K562 (cell line): ENCODE measurements at regions not wholly inside any gene's neighbourhood (a gene's known extent, or its start where the extent isn't known, plus 50 kb on each side); places are given as distances from the start of the nearest gene placed in this dataset.

ENCODE experiments used
- ATAC-seq: fragments of 200-7000 bp; cut with Tn5 transposase; 3 replicates; pipeline ENCODE4 v1.9.1; 2020; ENCODE audit warnings: moderate library complexity
- BruUV-seq: library from RNA; stranded (reverse); fragments of 400-500 nt; replicated peaks from 2 replicates; lab custom pipeline; 2021; lab: Mats Ljungman, UMichigan
- CTCF ChIA-PET: fragments of 300-600 bp; formaldehyde crosslinking; extraction: SDS; loops from one replicate; lab custom pipeline; 2021; ENCODE audit warnings: low intra/inter-chr PET ratio; lab: Yijun Ruan, JAX
- POLR2A ChIA-PET: fragments of 300-600, 350-650 bp; sonication (Branson Sonifier 250); formaldehyde crosslinking; extraction: SDS; loops from one replicate; lab custom pipeline; 2021; ENCODE audit warnings: antibody characterized with exemption, inconsistent platforms; lab: Yijun Ruan, JAX
- DNase-seq, 4 experiments: peaks; one replicate each; pipeline versions ENCODE4 v3.0.0 to v3.0.0-alpha.2; 2011 to 2018; ENCODE audit warnings: low spot score in 3 of 4, mixed read lengths in 3 of 4; ENCODE audit errors: extremely low read depth in 1 of 4
- FAIRE-seq: peaks from 2 replicates; lab custom pipeline; 2011; peaks lifted over from hg19 to GRCh38; lab: Jason Lieb, UNC
- H2AFZ ChIP-seq: 2 replicates; pipeline ENCODE4 v1.6.0; 2011; ENCODE audit warnings: low read depth, low read length, control low read depth, inconsistent platforms
- H3K27ac ChIP-seq: fragments of 200-600 bp; 3 replicates; pipeline ENCODE4 v1.8.0; 2011; ENCODE audit warnings: low read depth, mild to moderate bottlenecking, control low read depth, inconsistent platforms, low read length, moderate library complexity, mixed read lengths; ENCODE audit errors: extremely low read depth
- H3K27me3 ChIP-seq, 2 experiments: fragments of 300-600 bp in 1 of 2; 2 replicates in 1 of 2; 3 replicates in 1 of 2; pipeline versions ENCODE4 v1.6.0 to v1.8.0; 2011; ENCODE audit warnings: inconsistent platforms in 2 of 2, low read length in 2 of 2, mild to moderate bottlenecking in 1 of 2, mixed read lengths in 1 of 2, moderate library complexity in 1 of 2; ENCODE audit not compliant: control insufficient read depth in 2 of 2, insufficient read depth in 2 of 2
- H3K36me3 ChIP-seq: fragments of 300-600 bp; 3 replicates; pipeline ENCODE4 v1.8.0; 2011; ENCODE audit warnings: mild to moderate bottlenecking, low read length, inconsistent platforms; ENCODE audit not compliant: control insufficient read depth, insufficient read depth
- H3K4me1 ChIP-seq, 2 experiments: fragments of 200-600 bp in 1 of 2; replicated peaks in 1 of 2; 2 replicates in 1 of 2; 3 replicates in 1 of 2; pipeline versions ENCODE4 v1.5.1 to v1.8.0; 2011; ENCODE audit warnings: inconsistent platforms in 2 of 2, low read length in 2 of 2, mild to moderate bottlenecking in 1 of 2, mixed read lengths in 1 of 2, moderate library complexity in 1 of 2; ENCODE audit not compliant: control insufficient read depth in 2 of 2, insufficient read depth in 2 of 2
- H3K4me2 ChIP-seq: 2 replicates; pipeline ENCODE4 v1.6.1; 2011; ENCODE audit warnings: low read length, control low read depth, inconsistent platforms, mixed read lengths; ENCODE audit not compliant: insufficient read depth
- H3K4me3 ChIP-seq: fragments of 200-600 bp; sonication (generic), shearing (Covaris generic); 2 replicates; pipeline ENCODE4 v1.5.1; 2016; ENCODE audit warnings: control low read depth, inconsistent platforms
- H3K79me2 ChIP-seq: fragments of 200-600 bp; 3 replicates; pipeline ENCODE4 v1.8.0; 2011; ENCODE audit warnings: low read length, inconsistent platforms; ENCODE audit not compliant: control insufficient read depth, insufficient read depth
- H3K9ac ChIP-seq, 2 experiments: 2 replicates each; pipeline versions ENCODE4 v1.6.0 to v1.6.1; 2011; ENCODE audit warnings: low read depth in 2 of 2, low read length in 2 of 2, control low read depth in 1 of 2, inconsistent platforms in 1 of 2, mild to moderate bottlenecking in 1 of 2, mixed read lengths in 1 of 2; ENCODE audit not compliant: insufficient read depth in 1 of 2
- H3K9me1 ChIP-seq: one replicate; pipeline ENCODE4 v1.6.0; 2011; ENCODE audit warnings: inconsistent platforms, mild to moderate bottlenecking, low read length, moderate library complexity; ENCODE audit not compliant: control insufficient read depth, insufficient read depth
- H3K9me3 ChIP-seq: replicated peaks from 2 replicates; pipeline ENCODE4 v1.5.1; 2011; ENCODE audit warnings: low read depth, low read length, inconsistent platforms; ENCODE audit not compliant: control insufficient read depth, insufficient read depth
- H4K20me1 ChIP-seq: replicated peaks from 2 replicates; pipeline ENCODE4 v1.6.1; 2011; ENCODE audit warnings: low read length, inconsistent platforms, mixed read lengths; ENCODE audit not compliant: control insufficient read depth, insufficient read depth
- HNRNPL ChIP-seq: fragments of 200-400 bp; formaldehyde crosslinking; IDR thresholded peaks from 2 replicates; pipeline ENCODE4 v1.6.1; 2017; ENCODE audit warnings: low read depth, mild to moderate bottlenecking, low read length
- NFIC ChIP-seq: fragments of 450-650 bp; IDR thresholded peaks from 2 replicates; pipeline ENCODE4 v1.6.1; 2017; ENCODE audit warnings: mild to moderate bottlenecking, inconsistent platforms
- WGBS: fragments of 100-300 bp; shearing (Covaris generic); methylation state at CpG from one replicate; pipeline ENCODE4 v1.1.6; 2016; ENCODE audit warnings: low coverage, mixed read lengths; ENCODE audit not compliant: insufficient coverage; ENCODE audit errors: missing lambda C conversion rate; 5-methylcytosine and 5-hydroxymethylcytosine counted together
- in situ Hi-C: fragments of 300-500 bp; cut with MboI; formaldehyde crosslinking; loops from 4 replicates; pipeline ENCODE4 v1.15.0; 2018; ENCODE audit warnings: inconsistent platforms, mixed read lengths
- intact Hi-C: fragments of 100-400 bp; cut with micrococcal nuclease; formaldehyde crosslinking; loops from 2 replicates; pipeline ENCODE4 v1.14.2; 2022
- TF ChIP-seq, protein P1 (sequence below): fragments of 200-400 bp; formaldehyde crosslinking; IDR thresholded peaks from 2 replicates; pipeline ENCODE4 v1.6.1; 2017; ENCODE audit warnings: mild to moderate bottlenecking, low read depth, low read length, moderate library complexity

GRCh38 chr19:34309368-34310138 lies 55.2 kb downstream of the GARRE1 start:
- CTCF ChIA-PET = no interaction called here
- no peak overlapping the region for H3K4me3 ChIP-seq

More at GRCh38 chr19:34309368-34310138, 55.2 kb downstream of the GARRE1 start:
- intact Hi-C loops = no loop called here
- Histone ChIP-seq H4K20me1 (0 out of 2 replicates have a peak, but pooled peaks cover 5% of the 10 kb centered on the region), H2AFZ (no peak overlapping the region), H3K79me2 (0 out of 3 replicates have a peak, but pooled peaks cover 3% of the 10 kb centered on the region), H3K9me1 (no peaks in the 10 kb centered on the region), H3K9ac (no peak overlapping the region), H3K36me3 (peaks cover 14% of the 10 kb centered on the region; the same call in 1 of the 3 replicates), H3K4me1 (peaks cover 0 to 2% of the 10 kb centered on the region in 2 experiments; a peak in 3 of 5 replicates), H3K27me3 (no peaks in the 10 kb centered on the region), H3K9me3 (no peaks in the 10 kb centered on the region), H3K4me2 (no peak overlapping the region), H3K27ac (no peak overlapping the region)
- no peak for ATAC-seq
- DNase-seq = no peak
- 55% methylated on average over 6 of the region's 6 CpGs for WGBS
- in situ Hi-C loops = no loop called here
- peak; percentile 15 for FAIRE-seq
- no TSS peak for BruUV-seq
- POLR2A ChIA-PET = no interaction called here
- TF ChIP-seq, protein P1, sequence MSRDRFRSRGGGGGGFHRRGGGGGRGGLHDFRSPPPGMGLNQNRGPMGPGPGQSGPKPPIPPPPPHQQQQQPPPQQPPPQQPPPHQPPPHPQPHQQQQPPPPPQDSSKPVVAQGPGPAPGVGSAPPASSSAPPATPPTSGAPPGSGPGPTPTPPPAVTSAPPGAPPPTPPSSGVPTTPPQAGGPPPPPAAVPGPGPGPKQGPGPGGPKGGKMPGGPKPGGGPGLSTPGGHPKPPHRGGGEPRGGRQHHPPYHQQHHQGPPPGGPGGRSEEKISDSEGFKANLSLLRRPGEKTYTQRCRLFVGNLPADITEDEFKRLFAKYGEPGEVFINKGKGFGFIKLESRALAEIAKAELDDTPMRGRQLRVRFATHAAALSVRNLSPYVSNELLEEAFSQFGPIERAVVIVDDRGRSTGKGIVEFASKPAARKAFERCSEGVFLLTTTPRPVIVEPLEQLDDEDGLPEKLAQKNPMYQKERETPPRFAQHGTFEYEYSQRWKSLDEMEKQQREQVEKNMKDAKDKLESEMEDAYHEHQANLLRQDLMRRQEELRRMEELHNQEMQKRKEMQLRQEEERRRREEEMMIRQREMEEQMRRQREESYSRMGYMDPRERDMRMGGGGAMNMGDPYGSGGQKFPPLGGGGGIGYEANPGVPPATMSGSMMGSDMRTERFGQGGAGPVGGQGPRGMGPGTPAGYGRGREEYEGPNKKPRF = no peak
- TF ChIP-seq HNRNPL = no peak
- TF ChIP-seq NFIC = peak; percentile 32; the same call in 1 of the 2 replicates
